Chondrocyte (in vitro differentiated cells): ENCODE measurements at regions not wholly inside any gene's neighbourhood (a gene's known extent, or its start where the extent isn't known, plus 50 kb on each side); places are given as distances from the start of the nearest gene placed in this dataset.

Experiments
- DNase-seq: peaks from one replicate; pipeline ENCODE4 v3.0.0; 2021; ENCODE audit warnings: mixed read lengths, low spot score
- H3K27ac Mint-ChIP-seq: one replicate; pipeline ENCODE4 v1.8.0; 2021; ENCODE audit warnings: mild to moderate bottlenecking, moderate library complexity, mixed read lengths; ENCODE audit not compliant: unreplicated experiment
- H3K27me3 Mint-ChIP-seq: 2 replicates; pipeline ENCODE4 v1.8.0; 2021; ENCODE audit warnings: low read depth, mixed read lengths
- H3K36me3 Mint-ChIP-seq: 2 replicates; pipeline ENCODE4 v1.8.0; 2021; ENCODE audit warnings: low read depth, mixed read lengths
- H3K4me1 Mint-ChIP-seq: 2 replicates; pipeline ENCODE4 v1.8.0; 2021; ENCODE audit warnings: low read depth, mild to moderate bottlenecking, mixed read lengths
- H3K4me3 Mint-ChIP-seq: one replicate; pipeline ENCODE4 v1.8.0; 2021; ENCODE audit warnings: mild to moderate bottlenecking, moderate library complexity, mixed read lengths; ENCODE audit not compliant: unreplicated experiment
- H3K9me3 Mint-ChIP-seq: 2 replicates; pipeline ENCODE4 v1.8.0; 2021; ENCODE audit warnings: low read depth, mixed read lengths
- CTCF ChIP-seq: fragments of 200-600 bp; sonication (generic); IDR thresholded peaks from 2 replicates; pipeline ENCODE4 v1.5.0; 2021; ENCODE audit warnings: antibody characterized with exemption, mild to moderate bottlenecking, moderate library complexity

- Mint-ChIP-seq H3K36me3 (no peaks in the 10 kb centered on the region), H3K9me3 (no peaks in the 10 kb centered on the region), H3K27ac (no peak overlapping the region), H3K4me3 (no peak overlapping the region), H3K4me1 (no peaks in the 10 kb centered on the region), H3K27me3 (peaks cover 16% of the 10 kb centered on the region)
- no peak for TF ChIP-seq CTCF
- DNase-seq = no peak
These were observed 61.3 kb upstream of the NXPH2 start for GRCh38 chr2:138841459-138841858.

- H3K9me3 Mint-ChIP-seq = no peaks in the 10 kb centered on the region
- peaks cover 16% of the 10 kb centered on the region for H3K27me3 Mint-ChIP-seq
- H3K27ac Mint-ChIP-seq = no peak overlapping the region
- H3K4me3 Mint-ChIP-seq = no peak overlapping the region
- H3K36me3 Mint-ChIP-seq = no peaks in the 10 kb centered on the region
- no peak for TF ChIP-seq CTCF
- no peak for DNase-seq
- H3K4me1 Mint-ChIP-seq = no peaks in the 10 kb centered on the region
These were observed 58.8 kb upstream of the NXPH2 start for GRCh38 chr2:138838851-138839620.

GRCh38 chr2:138831691-138832090, 51.5 kb upstream of the NXPH2 start:
- Mint-ChIP-seq H3K27ac (no peak overlapping the region), H3K9me3 (no peaks in the 10 kb centered on the region), H3K4me3 (no peak overlapping the region), H3K27me3 (peaks cover 24% of the 10 kb centered on the region), H3K36me3 (no peaks in the 10 kb centered on the region), H3K4me1 (no peaks in the 10 kb centered on the region)
- DNase-seq = no peak
- no peak for TF ChIP-seq CTCF

- TF ChIP-seq CTCF = no peak
- peaks cover 27% of the 10 kb centered on the region for H3K27me3 Mint-ChIP-seq
- DNase-seq = no peak
- H3K4me3 Mint-ChIP-seq = no peak overlapping the region
- H3K4me1 Mint-ChIP-seq = no peaks in the 10 kb centered on the region
- no peaks in the 10 kb centered on the region for H3K36me3 Mint-ChIP-seq
- H3K9me3 Mint-ChIP-seq = no peaks in the 10 kb centered on the region
- H3K27ac Mint-ChIP-seq = no peak overlapping the region
These were observed 51.0 kb upstream of the NXPH2 start for GRCh38 chr2:138831154-138831553.

- no peak overlapping the region for H3K27ac Mint-ChIP-seq
- H3K4me3 Mint-ChIP-seq = no peak overlapping the region
- no peak for DNase-seq
- no peaks in the 10 kb centered on the region for H3K4me1 Mint-ChIP-seq
- no peaks in the 10 kb centered on the region for H3K9me3 Mint-ChIP-seq
- H3K27me3 Mint-ChIP-seq = peaks cover 31% of the 10 kb centered on the region
- no peak for TF ChIP-seq CTCF
- no peaks in the 10 kb centered on the region for H3K36me3 Mint-ChIP-seq
These were observed 50.4 kb upstream of the NXPH2 start for GRCh38 chr2:138830547-138830946.
